ENCODE measurements at regions not wholly inside any gene's neighbourhood (a gene's known extent, or its start where the extent isn't known, plus 50 kb on each side); places are given as distances from the start of the nearest gene placed in this dataset.

- DNase-seq (ENCODE audit: low read depth) = no peak
- no peak for TF ChIP-seq CTCF (IDR thresholded peaks at IDR 0.05; ENCODE audit: low read length, missing control alignments)
- H3K4me3 ChIP-seq (replicated peaks; ENCODE audit: low read depth, low read length) = no peak overlapping the region
Observed at GRCh38 chr9:7960320-7961050, 160.9 kb upstream of the DMAC1 start.

- no peak for TF ChIP-seq CTCF (IDR thresholded peaks at IDR 0.05; ENCODE audit: low read length, missing control alignments)
- no peak for DNase-seq (ENCODE audit: low read depth)
- no peak overlapping the region for H3K4me3 ChIP-seq (replicated peaks; ENCODE audit: low read depth, low read length)
Observed at GRCh38 chr9:7957803-7958202, 158.2 kb upstream of the DMAC1 start.

- no peak for TF ChIP-seq CTCF (IDR thresholded peaks at IDR 0.05; ENCODE audit: low read length, missing control alignments)
Observed at GRCh38 chr9:7947577-7947976, 148.0 kb upstream of the DMAC1 start.

GRCh38 chr9:7946458-7946857 lies 146.9 kb upstream of the DMAC1 start:
- no peak for DNase-seq (ENCODE audit: low read depth)
- TF ChIP-seq CTCF (IDR thresholded peaks at IDR 0.05; ENCODE audit: low read length, missing control alignments) = no peak
- no peak overlapping the region for H3K4me3 ChIP-seq (replicated peaks; ENCODE audit: low read depth, low read length)

More at GRCh38 chr9:7947577-7947976, 148.0 kb upstream of the DMAC1 start:
- DNase-seq (ENCODE audit: low read depth) = no peak
- no peak overlapping the region for H3K4me3 ChIP-seq (replicated peaks; ENCODE audit: low read depth, low read length)

- TF ChIP-seq CTCF (IDR thresholded peaks at IDR 0.05; ENCODE audit: low read length, missing control alignments) = no peak
- no peak for DNase-seq (ENCODE audit: low read depth)
Observed at GRCh38 chr9:7944572-7944971, 145.0 kb upstream of the DMAC1 start.

GRCh38 chr9:7937761-7938491 lies 138.3 kb upstream of the DMAC1 start:
- DNase-seq (ENCODE audit: low read depth) = no peak
- no peak for TF ChIP-seq CTCF (IDR thresholded peaks at IDR 0.05; ENCODE audit: low read length, missing control alignments)
- no peak overlapping the region for H3K4me3 ChIP-seq (replicated peaks; ENCODE audit: low read depth, low read length)

More at GRCh38 chr9:7944572-7944971, 145.0 kb upstream of the DMAC1 start:
- H3K4me3 ChIP-seq (replicated peaks; ENCODE audit: low read depth, low read length) = no peak overlapping the region
